HUES48 (cell line): ENCODE measurements at regions not wholly inside any gene's neighbourhood (a gene's known extent, or its start where the extent isn't known, plus 50 kb on each side); places are given as distances from the start of the nearest gene placed in this dataset.

ENCODE experiments used
- H3K27ac ChIP-seq: one replicate; pipeline ENCODE4 v1.7.0; 2013; ENCODE audit warnings: low read depth, low read length, inconsistent platforms
- H3K27me3 ChIP-seq: 2 replicates; pipeline ENCODE4 v1.6.1; 2013; ENCODE audit warnings: mild to moderate bottlenecking, low read length; ENCODE audit not compliant: control insufficient read depth, insufficient read depth
- H3K36me3 ChIP-seq: 2 replicates; pipeline ENCODE4 v1.6.1; 2013; ENCODE audit warnings: low read length; ENCODE audit not compliant: control insufficient read depth, insufficient read depth
- H3K4me1 ChIP-seq: 2 replicates; pipeline ENCODE4 v1.6.1; 2013; ENCODE audit warnings: mild to moderate bottlenecking, low read length; ENCODE audit not compliant: control insufficient read depth, insufficient read depth
- H3K4me3 ChIP-seq: 2 replicates; pipeline ENCODE4 v1.5.1; 2013; ENCODE audit warnings: mild to moderate bottlenecking, low read depth, low read length
- H3K9ac ChIP-seq: 2 replicates; pipeline ENCODE4 v1.6.1; 2013; ENCODE audit warnings: mild to moderate bottlenecking, low read depth, low read length, moderate library complexity
- H3K9me3 ChIP-seq: 2 replicates; pipeline ENCODE4 v1.6.1; 2013; ENCODE audit warnings: low read length; ENCODE audit not compliant: control insufficient read depth, insufficient read depth

GRCh38 chr1:221891708-221892107 is 149.8 kb upstream of the DUSP10 start:
- no peak overlapping the region for H3K4me3 ChIP-seq
- H3K9me3 ChIP-seq = no peaks in the 10 kb centered on the region
- H3K27me3 ChIP-seq = no peaks in the 10 kb centered on the region
- no peaks in the 10 kb centered on the region for H3K4me1 ChIP-seq
- H3K27ac ChIP-seq = no peak overlapping the region
- H3K36me3 ChIP-seq = no peaks in the 10 kb centered on the region
- no peak overlapping the region for H3K9ac ChIP-seq

- Histone ChIP-seq H3K36me3 (no peaks in the 10 kb centered on the region), H3K4me1 (no peaks in the 10 kb centered on the region), H3K9me3 (no peaks in the 10 kb centered on the region), H3K4me3 (no peak overlapping the region), H3K27ac (no peak overlapping the region), H3K27me3 (no peaks in the 10 kb centered on the region), H3K9ac (no peak overlapping the region)
These were observed 146.9 kb upstream of the DUSP10 start for GRCh38 chr1:221888801-221889200.

- H3K9me3 ChIP-seq = no peaks in the 10 kb centered on the region
- H3K9ac ChIP-seq = no peak overlapping the region
- no peaks in the 10 kb centered on the region for H3K4me1 ChIP-seq
- H3K36me3 ChIP-seq = no peaks in the 10 kb centered on the region
- H3K27me3 ChIP-seq = no peaks in the 10 kb centered on the region
- H3K4me3 ChIP-seq = no peak overlapping the region
- H3K27ac ChIP-seq = no peak overlapping the region
These were observed 146.3 kb upstream of the DUSP10 start for GRCh38 chr1:221888218-221888617.

GRCh38 chr1:221887758-221888157 is 145.9 kb upstream of the DUSP10 start:
- H3K27me3 ChIP-seq = no peaks in the 10 kb centered on the region
- H3K36me3 ChIP-seq = no peaks in the 10 kb centered on the region
- no peak overlapping the region for H3K4me3 ChIP-seq
- no peak overlapping the region for H3K9ac ChIP-seq
- no peak overlapping the region for H3K27ac ChIP-seq
- no peaks in the 10 kb centered on the region for H3K9me3 ChIP-seq
- no peaks in the 10 kb centered on the region for H3K4me1 ChIP-seq

- H3K36me3 ChIP-seq = no peaks in the 10 kb centered on the region
- H3K9ac ChIP-seq = no peak overlapping the region
- H3K27ac ChIP-seq = no peak overlapping the region
- H3K27me3 ChIP-seq = no peaks in the 10 kb centered on the region
- H3K4me1 ChIP-seq = no peaks in the 10 kb centered on the region
- no peak overlapping the region for H3K4me3 ChIP-seq
- no peaks in the 10 kb centered on the region for H3K9me3 ChIP-seq
These were observed 145.5 kb upstream of the DUSP10 start for GRCh38 chr1:221887415-221887746.

GRCh38 chr1:221886743-221887414 is 145.0 kb upstream of the DUSP10 start:
- no peak overlapping the region for H3K9ac ChIP-seq
- no peak overlapping the region for H3K27ac ChIP-seq
- H3K4me3 ChIP-seq = no peak overlapping the region
- no peaks in the 10 kb centered on the region for H3K36me3 ChIP-seq
- no peaks in the 10 kb centered on the region for H3K9me3 ChIP-seq
- H3K4me1 ChIP-seq = no peaks in the 10 kb centered on the region
- no peaks in the 10 kb centered on the region for H3K27me3 ChIP-seq

- Histone ChIP-seq H3K4me1 (no peaks in the 10 kb centered on the region), H3K27ac (no peak overlapping the region)
These were observed 144.4 kb upstream of the DUSP10 start for GRCh38 chr1:221886311-221886710.

GRCh38 chr1:221884821-221885220 is 142.9 kb upstream of the DUSP10 start:
- no peaks in the 10 kb centered on the region for H3K4me1 ChIP-seq
- H3K4me3 ChIP-seq = no peak overlapping the region
- no peak overlapping the region for H3K27ac ChIP-seq
- H3K27me3 ChIP-seq = no peaks in the 10 kb centered on the region
- H3K36me3 ChIP-seq = no peaks in the 10 kb centered on the region
- H3K9me3 ChIP-seq = no peaks in the 10 kb centered on the region
- no peak overlapping the region for H3K9ac ChIP-seq

More at GRCh38 chr1:221886311-221886710, 144.4 kb upstream of the DUSP10 start:
- H3K27me3 ChIP-seq = no peaks in the 10 kb centered on the region
- no peaks in the 10 kb centered on the region for H3K9me3 ChIP-seq
- H3K36me3 ChIP-seq = no peaks in the 10 kb centered on the region
- H3K4me3 ChIP-seq = no peak overlapping the region
- no peak overlapping the region for H3K9ac ChIP-seq

- no peaks in the 10 kb centered on the region for H3K4me1 ChIP-seq
- no peaks in the 10 kb centered on the region for H3K27me3 ChIP-seq
- H3K36me3 ChIP-seq = no peaks in the 10 kb centered on the region
- H3K4me3 ChIP-seq = no peak overlapping the region
- H3K27ac ChIP-seq = no peak overlapping the region
- H3K9me3 ChIP-seq = no peaks in the 10 kb centered on the region
- H3K9ac ChIP-seq = no peak overlapping the region
These were observed 140.1 kb upstream of the DUSP10 start for GRCh38 chr1:221881805-221882581.

GRCh38 chr1:221880182-221880581 is 138.3 kb upstream of the DUSP10 start:
- Histone ChIP-seq H3K4me3 (no peak overlapping the region), H3K4me1 (no peaks in the 10 kb centered on the region), H3K9ac (no peak overlapping the region), H3K9me3 (no peaks in the 10 kb centered on the region), H3K36me3 (no peaks in the 10 kb centered on the region), H3K27ac (no peak overlapping the region), H3K27me3 (no peaks in the 10 kb centered on the region)

- Histone ChIP-seq H3K4me1 (no peaks in the 10 kb centered on the region), H3K9me3 (no peaks in the 10 kb centered on the region), H3K9ac (no peak overlapping the region), H3K36me3 (no peaks in the 10 kb centered on the region), H3K27me3 (no peaks in the 10 kb centered on the region), H3K27ac (no peak overlapping the region), H3K4me3 (no peak overlapping the region)
These were observed 136.2 kb upstream of the DUSP10 start for GRCh38 chr1:221878134-221878533.
